Activated CD4-positive, alpha-beta memory T cell treated with anti-CD3 and anti-CD28 coated beads, Interleukin-2, amount 10 ng/mL, durations not matched to agents 7 days and 5 days (primary cell): ENCODE measurements at regions not wholly inside any gene's neighbourhood (a gene's known extent, or its start where the extent isn't known, plus 50 kb on each side); places are given as distances from the start of the nearest gene placed in this dataset.
"Not testable (repeated sequence)": the region's sequence is repeated elsewhere in the genome, so short reads cannot be mapped to it uniquely, and the experiment has no call there.

Source experiments
- CTCF ChIA-PET: fragments of 350-600 bp; sonication (Branson Sonifier 250); formaldehyde crosslinking; loops from one replicate; lab custom pipeline; 2021; ENCODE audit warnings: antibody characterized with exemption, inconsistent platforms; lab: Charles Lee
- POLR2A ChIA-PET: fragments of 350-600 bp; sonication (Branson Sonifier 250); formaldehyde crosslinking; loops from one replicate; lab custom pipeline; 2021; ENCODE audit warnings: antibody characterized with exemption; lab: Charles Lee
- DNase-seq: peaks from one replicate; pipeline ENCODE4 v3.0.0-alpha.2; 2020
- H3K27ac Mint-ChIP-seq: one replicate; pipeline ENCODE4 v1.8.0; 2021; ENCODE audit warnings: mild to moderate bottlenecking, mixed read lengths
- H3K27me3 Mint-ChIP-seq: one replicate; pipeline ENCODE4 v1.8.0; 2021; ENCODE audit warnings: mixed read lengths
- H3K36me3 Mint-ChIP-seq: one replicate; pipeline ENCODE4 v1.8.0; 2021; ENCODE audit warnings: low read depth, mixed read lengths
- H3K4me1 Mint-ChIP-seq: one replicate; pipeline ENCODE4 v1.8.0; 2021; ENCODE audit warnings: mixed read lengths
- H3K4me3 Mint-ChIP-seq: one replicate; pipeline ENCODE4 v1.8.0; 2021; ENCODE audit warnings: mild to moderate bottlenecking, mixed read lengths
- H3K9me3 Mint-ChIP-seq: one replicate; pipeline ENCODE4 v1.8.0; 2021; ENCODE audit warnings: mixed read lengths

- no peak overlapping the region for H3K4me3 Mint-ChIP-seq
- H3K36me3 Mint-ChIP-seq, result no peaks in the 10 kb centered on the region
- no peaks in the 10 kb centered on the region for H3K9me3 Mint-ChIP-seq
- no peak for DNase-seq
- no peak overlapping the region for H3K27ac Mint-ChIP-seq
- H3K27me3 Mint-ChIP-seq, result peaks cover 16% of the 10 kb centered on the region
- CTCF ChIA-PET, result no interaction called here
- H3K4me1 Mint-ChIP-seq, result no peaks in the 10 kb centered on the region
- POLR2A ChIA-PET, result no interaction called here
Observed at GRCh38 chr17:51347851-51348584, 87.7 kb downstream of the UTP18 start.

- Mint-ChIP-seq H3K4me3 (no peak overlapping the region), H3K9me3 (no peaks in the 10 kb centered on the region), H3K27me3 (peaks cover 29% of the 10 kb centered on the region), H3K27ac (no peak overlapping the region), H3K36me3 (no peaks in the 10 kb centered on the region), H3K4me1 (no peaks in the 10 kb centered on the region)
- POLR2A ChIA-PET, result no interaction called here
- DNase-seq, result no peak
- CTCF ChIA-PET, result no interaction called here
Observed at GRCh38 chr17:51351080-51351479, 90.7 kb downstream of the UTP18 start.

- no peak for DNase-seq
- Mint-ChIP-seq H3K9me3 (no peaks in the 10 kb centered on the region), H3K4me1 (no peaks in the 10 kb centered on the region), H3K27me3 (peaks cover 34% of the 10 kb centered on the region), H3K4me3 (no peak overlapping the region), H3K36me3 (no peaks in the 10 kb centered on the region), H3K27ac (no peak overlapping the region)
- CTCF ChIA-PET, result no interaction called here
- POLR2A ChIA-PET, result no interaction called here
Observed at GRCh38 chr17:51351890-51352289, 91.5 kb downstream of the UTP18 start.

- Mint-ChIP-seq H3K4me3 (no peak overlapping the region), H3K4me1 (no peaks in the 10 kb centered on the region), H3K27me3 (peaks cover 31% of the 10 kb centered on the region), H3K27ac (no peak overlapping the region), H3K9me3 (no peaks in the 10 kb centered on the region), H3K36me3 (no peaks in the 10 kb centered on the region)
- DNase-seq, result no peak
- CTCF ChIA-PET, result no interaction called here
- POLR2A ChIA-PET, result no interaction called here
Observed at GRCh38 chr17:51352798-51353197, 92.5 kb downstream of the UTP18 start.

- Mint-ChIP-seq H3K9me3 (no peaks in the 10 kb centered on the region), H3K4me3 (no peak overlapping the region), H3K4me1 (no peaks in the 10 kb centered on the region), H3K27me3 (peaks cover 34% of the 10 kb centered on the region), H3K36me3 (no peaks in the 10 kb centered on the region), H3K27ac (no peak overlapping the region)
- DNase-seq, result no peak
- CTCF ChIA-PET, result no interaction called here
- POLR2A ChIA-PET, result no interaction called here
Observed at GRCh38 chr17:51353296-51353695, 93.0 kb downstream of the UTP18 start.

- ChIA-PET CTCF (no interaction called here), POLR2A (no interaction called here)
- H3K9me3 Mint-ChIP-seq, result no peaks in the 10 kb centered on the region
- H3K36me3 Mint-ChIP-seq, result no peaks in the 10 kb centered on the region
- H3K27ac Mint-ChIP-seq, result no peak overlapping the region
- no peak overlapping the region for H3K4me3 Mint-ChIP-seq
- H3K27me3 Mint-ChIP-seq, result peaks cover 33% of the 10 kb centered on the region
- no peak for DNase-seq
- H3K4me1 Mint-ChIP-seq, result no peaks in the 10 kb centered on the region
Observed at GRCh38 chr17:51354936-51355335, 94.6 kb downstream of the UTP18 start.

- DNase-seq, result no peak
- Mint-ChIP-seq H3K27ac (no peak overlapping the region), H3K27me3 (peaks cover 31% of the 10 kb centered on the region), H3K4me1 (no peaks in the 10 kb centered on the region), H3K9me3 (no peaks in the 10 kb centered on the region), H3K4me3 (no peak overlapping the region), H3K36me3 (no peaks in the 10 kb centered on the region)
- ChIA-PET POLR2A (no interaction called here), CTCF (interaction anchor here (1.1 kb wide), 1 partner anchor 9 kb away, joined by 3 read pairs; no protein-coding TSS in a partner anchor)
Observed at GRCh38 chr17:51355441-51356410, 95.4 kb downstream of the UTP18 start.

GRCh38 chr17:51359055-51359454, 98.7 kb downstream of the UTP18 start:
- Mint-ChIP-seq H3K4me3 (no peak overlapping the region), H3K27ac (no peak overlapping the region), H3K36me3 (no peaks in the 10 kb centered on the region), H3K4me1 (no peaks in the 10 kb centered on the region), H3K9me3 (no peaks in the 10 kb centered on the region), H3K27me3 (peaks cover 25% of the 10 kb centered on the region)
- CTCF ChIA-PET, result no interaction called here
- no peak for DNase-seq
- POLR2A ChIA-PET, result no interaction called here

GRCh38 chr17:51362811-51363585, 102.7 kb downstream of the UTP18 start:
- DNase-seq, result no peak
- peaks cover 19% of the 10 kb centered on the region for H3K4me1 Mint-ChIP-seq

GRCh38 chr17:51365090-51365489, 104.7 kb downstream of the UTP18 start:
- H3K36me3 Mint-ChIP-seq, result peaks cover 5% of the 10 kb centered on the region
- DNase-seq, result peak; percentile 22
- POLR2A ChIA-PET, result interaction anchor here (1.3 kb wide), 1 partner anchor 70 kb away, joined by 3 read pairs; no protein-coding TSS in a partner anchor
- no peaks in the 10 kb centered on the region for H3K9me3 Mint-ChIP-seq
- H3K4me3 Mint-ChIP-seq, result no peak overlapping the region
- CTCF ChIA-PET, result no interaction called here
- H3K27ac Mint-ChIP-seq, result peak overlapping the region; percentile 71
- peaks cover 19% of the 10 kb centered on the region for H3K4me1 Mint-ChIP-seq
- peaks cover 4% of the 10 kb centered on the region for H3K27me3 Mint-ChIP-seq

More at GRCh38 chr17:51362811-51363585, 102.7 kb downstream of the UTP18 start:
- CTCF ChIA-PET, result interaction anchor here (0.8 kb wide), 1 partner anchor 9 kb away, joined by 4 read pairs; no protein-coding TSS in a partner anchor
- Mint-ChIP-seq H3K4me3 (no peak overlapping the region), H3K27ac (no peak overlapping the region), H3K36me3 (peaks cover 5% of the 10 kb centered on the region), H3K9me3 (no peaks in the 10 kb centered on the region), H3K27me3 (peaks cover 6% of the 10 kb centered on the region)
- POLR2A ChIA-PET, result no interaction called here

GRCh38 chr17:51366866-51367265, 106.5 kb downstream of the UTP18 start:
- no peak overlapping the region for H3K27ac Mint-ChIP-seq
- peaks cover 6% of the 10 kb centered on the region for H3K36me3 Mint-ChIP-seq
- no peak overlapping the region for H3K4me3 Mint-ChIP-seq
- H3K27me3 Mint-ChIP-seq, result peaks cover 6% of the 10 kb centered on the region
- no peak for DNase-seq
- H3K9me3 Mint-ChIP-seq, result peaks cover 2% of the 10 kb centered on the region
- ChIA-PET POLR2A (interaction anchor here (0.6 kb wide), 1 partner anchor 275 kb away, joined by 3 read pairs; no protein-coding TSS in a partner anchor), CTCF (interaction anchor here (0.6 kb wide), 1 partner anchor 367 kb away, joined by 5 read pairs; no protein-coding TSS in a partner anchor)
- peaks cover 24% of the 10 kb centered on the region for H3K4me1 Mint-ChIP-seq

GRCh38 chr17:51367836-51368235, 107.5 kb downstream of the UTP18 start:
- H3K4me3 Mint-ChIP-seq, CTCF ChIA-PET, H3K9me3 Mint-ChIP-seq, DNase-seq, H3K27ac Mint-ChIP-seq, POLR2A ChIA-PET, H3K27me3 Mint-ChIP-seq, H3K36me3 Mint-ChIP-seq: not testable (repeated sequence)
- H3K4me1 Mint-ChIP-seq, result peaks cover 33% of the 10 kb centered on the region
